HG03457 (cell line): ENCODE measurements at regions not wholly inside any gene's neighbourhood (a gene's known extent, or its start where the extent isn't known, plus 50 kb on each side); places are given as distances from the start of the nearest gene placed in this dataset.

Experiments used
- ATAC-seq: cut with Tn5 transposase; IDR thresholded peaks from one replicate; pipeline ENCODE4 v1.9.1; 2021; ENCODE audit warnings: moderate number of reproducible peaks; ENCODE audit not compliant: unreplicated experiment

DNA sequence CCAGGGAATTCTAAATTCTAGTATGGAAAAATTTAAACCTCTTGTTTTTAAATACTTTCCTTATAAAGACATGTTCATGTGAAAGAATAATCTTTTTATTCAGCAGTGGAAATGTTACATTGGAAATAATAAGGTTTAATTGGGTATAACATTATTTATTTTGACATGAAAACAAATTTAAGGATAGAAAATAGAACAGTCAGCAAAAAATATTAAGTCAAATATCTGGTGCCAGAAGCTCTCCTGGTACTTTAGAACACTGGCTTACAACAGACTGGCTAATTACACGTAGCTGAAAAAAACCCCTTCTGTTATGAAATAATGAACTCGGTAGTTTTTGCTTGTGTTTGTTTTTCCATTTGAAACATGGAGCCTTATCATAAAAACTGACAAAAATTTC lies 447.9 kb downstream of the DSEL start:
- ATAC-seq: no peak

- ATAC-seq: no peak
These were observed 443.4 kb upstream of the CDH19 start for GRCh38 chr18:67047334-67047733.

DNA sequence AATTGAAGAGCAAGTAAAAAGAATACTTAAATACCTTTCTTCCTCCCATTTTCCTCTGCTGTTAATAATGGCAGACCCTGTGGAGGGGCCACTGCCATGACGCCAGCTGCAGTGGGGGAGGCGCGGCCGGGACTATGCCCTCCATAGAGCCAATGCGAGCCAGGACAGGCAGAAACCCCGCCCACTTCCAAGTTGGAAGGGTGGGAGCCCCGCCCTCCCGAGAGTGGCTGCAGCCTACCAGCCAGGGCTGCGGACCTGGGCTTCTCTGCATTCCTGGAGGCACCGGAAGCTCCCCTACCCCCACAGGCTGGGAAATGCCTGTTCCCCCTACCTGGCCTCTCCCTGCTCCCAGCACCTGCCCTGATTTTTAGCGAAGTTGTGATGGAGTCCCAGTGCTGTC lies 439.4 kb upstream of the CDH19 start:
- ATAC-seq: no peak

DNA sequence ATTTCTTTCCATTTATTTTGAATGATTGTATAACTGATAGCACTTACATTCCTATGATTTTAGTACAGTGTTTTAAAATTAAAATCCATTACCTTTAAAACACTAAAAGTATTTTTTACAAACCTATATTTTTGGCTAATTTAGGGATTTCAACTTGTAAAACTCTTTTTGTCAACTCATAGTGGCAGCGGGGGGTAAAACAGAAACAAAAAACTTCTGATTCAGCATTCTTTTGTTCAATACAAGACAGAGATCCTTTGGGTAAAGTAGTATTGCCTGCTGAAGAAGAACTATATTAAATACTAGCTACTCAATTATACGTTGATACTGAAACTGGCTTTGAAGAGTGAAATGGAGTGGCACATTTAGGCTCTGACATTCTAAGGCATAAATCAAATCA lies 437.4 kb upstream of the CDH19 start:
- ATAC-seq: no peak

- no peak for ATAC-seq
These were observed 431.1 kb upstream of the CDH19 start for GRCh38 chr18:67035026-67035425.

- ATAC-seq: no peak
These were observed 419.2 kb upstream of the CDH19 start for GRCh38 chr18:67023059-67023458.

DNA sequence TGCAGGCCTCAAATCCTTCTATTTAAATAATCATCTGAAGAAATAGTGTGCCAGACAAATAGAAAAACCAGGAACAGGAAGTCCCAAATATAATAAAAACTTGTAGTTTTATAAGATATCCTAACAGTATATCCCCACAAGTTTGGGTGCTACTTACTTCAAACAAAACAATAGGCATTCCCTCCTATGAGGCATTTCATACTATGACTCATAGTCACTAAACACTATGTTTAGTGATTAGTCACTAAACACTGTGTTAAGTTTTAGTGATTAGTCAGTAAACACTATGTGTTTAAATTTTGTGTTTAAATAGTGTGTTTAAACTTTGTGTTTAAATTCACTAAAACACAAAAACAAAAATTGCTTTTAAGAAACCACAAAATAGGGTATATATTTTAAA lies 407.0 kb upstream of the CDH19 start:
- no peak for ATAC-seq

DNA sequence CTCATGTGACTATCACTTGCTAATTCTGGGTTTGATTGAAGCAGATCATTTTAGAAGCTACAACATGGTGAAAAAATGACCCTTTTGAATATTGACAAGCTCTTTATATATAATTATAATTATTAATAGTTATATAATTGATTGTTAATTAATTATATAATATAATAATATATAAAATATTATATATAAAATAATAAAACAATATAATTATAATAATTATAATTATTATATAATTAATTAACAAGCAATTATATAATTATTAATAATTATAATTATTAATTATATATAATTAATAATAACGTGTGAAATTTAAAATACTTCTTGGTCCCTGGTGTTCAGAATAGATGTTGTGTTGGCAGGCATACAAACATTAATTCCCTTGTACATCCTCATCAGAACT lies 404.1 kb upstream of the CDH19 start:
- ATAC-seq: no peak

DNA sequence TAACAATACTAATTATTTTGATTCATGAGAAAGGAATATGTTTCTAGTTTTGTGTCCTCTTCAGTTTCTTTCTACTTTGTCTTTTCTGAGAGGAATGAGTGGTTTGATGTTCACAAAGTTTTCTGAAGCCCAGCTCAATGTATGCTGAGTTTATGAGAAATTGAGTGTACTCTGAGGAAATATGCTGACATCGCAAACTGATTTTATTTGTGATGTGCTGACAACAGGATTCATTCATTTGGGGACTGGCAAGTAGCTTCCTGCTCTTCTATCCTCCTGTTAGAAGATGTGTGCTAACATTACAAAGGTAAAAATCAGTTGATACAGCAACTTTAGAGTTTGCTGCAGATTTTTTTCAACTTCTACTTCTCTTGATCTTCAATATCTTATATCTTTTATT lies 403.2 kb upstream of the CDH19 start:
- no peak for ATAC-seq

- no peak for ATAC-seq
These were observed 397.2 kb upstream of the CDH19 start for GRCh38 chr18:67001052-67001451.

DNA sequence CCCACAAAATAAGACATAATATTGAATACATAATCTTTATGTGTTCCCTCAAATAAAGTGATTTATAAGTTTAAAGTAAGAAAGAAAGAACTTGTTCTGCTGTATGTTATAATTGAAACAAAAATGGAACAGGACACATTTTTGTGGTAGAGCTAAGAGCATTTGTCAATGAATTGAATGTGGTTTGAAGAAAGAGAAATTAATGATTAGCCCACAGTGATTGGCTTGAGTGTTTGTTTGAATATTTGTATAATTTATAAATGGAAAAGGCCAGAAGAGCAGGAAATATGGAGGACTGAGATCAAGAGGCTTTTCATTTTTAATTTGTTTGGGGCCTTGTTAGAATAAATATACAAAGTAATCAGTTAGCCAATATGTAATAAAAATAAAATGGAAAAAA lies 395.1 kb upstream of the CDH19 start:
- no peak for ATAC-seq

- no peak for ATAC-seq
These were observed 391.4 kb upstream of the CDH19 start for GRCh38 chr18:66995270-66995669.

GRCh38 chr18:66994790-66995189 lies 390.9 kb upstream of the CDH19 start:
- ATAC-seq: no peak

GRCh38 chr18:66993492-66993891 lies 389.6 kb upstream of the CDH19 start:
- no peak for ATAC-seq

DNA sequence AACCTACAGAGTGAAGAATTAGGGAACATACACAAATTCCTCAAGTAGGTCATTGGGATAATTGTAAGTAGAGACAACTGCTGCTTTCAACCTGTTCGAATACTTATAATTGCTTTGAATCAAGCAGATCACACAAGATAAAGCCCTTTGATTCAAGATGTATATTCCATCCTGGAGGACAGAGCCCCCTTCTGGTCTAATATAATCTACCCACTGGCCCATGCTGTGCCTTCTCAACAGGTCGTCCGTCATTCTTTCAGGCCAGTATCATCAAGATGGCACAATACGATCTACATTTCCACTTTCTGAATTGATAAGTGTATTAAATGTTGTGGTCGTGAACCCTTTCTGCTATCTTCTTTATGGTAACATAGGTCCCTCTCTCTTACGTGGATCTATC lies 387.0 kb upstream of the CDH19 start:
- ATAC-seq: no peak

DNA sequence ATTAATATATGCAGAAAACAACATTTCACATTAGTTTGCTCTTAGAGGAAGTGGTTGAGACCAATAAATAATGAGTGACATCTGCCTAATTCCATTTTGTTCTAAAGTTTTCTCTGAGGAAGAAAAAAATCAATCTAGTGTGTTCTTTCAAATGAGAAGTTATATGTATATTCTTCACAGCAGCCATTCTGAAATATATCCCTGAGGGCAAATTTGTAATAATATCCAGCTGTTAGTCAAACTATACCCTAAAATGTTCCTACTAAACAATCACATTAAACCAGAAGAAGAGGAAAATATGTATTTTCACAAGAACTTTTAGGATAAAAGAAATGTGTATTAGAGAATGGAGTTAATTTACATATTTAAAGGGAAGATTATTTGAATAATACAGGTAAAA lies 375.1 kb upstream of the CDH19 start:
- no peak for ATAC-seq

DNA sequence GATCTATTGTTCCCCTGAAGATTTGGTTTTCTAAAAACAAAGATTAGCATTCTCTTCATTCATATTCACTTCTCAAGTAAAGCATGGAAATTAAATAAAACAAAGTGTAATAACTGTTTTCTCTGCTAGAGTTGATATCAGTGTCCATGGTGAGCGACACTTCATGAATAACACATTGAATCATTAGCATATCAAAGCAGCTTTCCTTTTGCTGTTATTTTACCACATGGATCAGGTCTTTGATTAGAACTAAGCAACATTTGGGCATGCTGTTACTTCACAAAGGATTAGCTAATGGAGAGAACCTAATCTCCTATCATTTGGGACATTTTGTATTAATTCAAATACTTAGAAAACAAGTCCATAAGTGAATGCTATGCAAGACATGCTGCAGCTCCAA lies 368.8 kb upstream of the CDH19 start:
- no peak for ATAC-seq

GRCh38 chr18:66971960-66972359 lies 368.1 kb upstream of the CDH19 start:
- ATAC-seq: no peak

- no peak for ATAC-seq
These were observed 362.3 kb upstream of the CDH19 start for GRCh38 chr18:66966171-66966570.

GRCh38 chr18:66958309-66958708 lies 354.4 kb upstream of the CDH19 start:
- ATAC-seq: no peak

DNA sequence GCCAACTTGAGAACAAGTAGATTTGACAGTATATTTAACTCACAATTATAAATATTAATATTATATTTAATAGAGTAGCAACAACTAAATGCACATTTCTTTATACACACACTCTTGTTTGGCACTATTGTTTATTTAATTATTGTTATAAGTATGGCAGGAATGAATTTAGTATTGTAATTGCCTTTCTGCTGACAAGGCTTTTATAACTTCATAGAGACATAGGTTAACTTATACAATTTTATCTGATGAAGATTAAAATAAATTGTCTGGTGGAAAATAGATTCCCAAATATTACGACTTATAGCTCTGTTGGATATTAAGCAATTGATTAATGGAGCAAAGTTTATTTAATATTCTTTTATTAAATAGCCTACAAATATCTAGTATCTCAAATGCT lies 347.9 kb upstream of the CDH19 start:
- ATAC-seq: no peak

- no peak for ATAC-seq
These were observed 345.5 kb upstream of the CDH19 start for GRCh38 chr18:66949419-66949818.

DNA sequence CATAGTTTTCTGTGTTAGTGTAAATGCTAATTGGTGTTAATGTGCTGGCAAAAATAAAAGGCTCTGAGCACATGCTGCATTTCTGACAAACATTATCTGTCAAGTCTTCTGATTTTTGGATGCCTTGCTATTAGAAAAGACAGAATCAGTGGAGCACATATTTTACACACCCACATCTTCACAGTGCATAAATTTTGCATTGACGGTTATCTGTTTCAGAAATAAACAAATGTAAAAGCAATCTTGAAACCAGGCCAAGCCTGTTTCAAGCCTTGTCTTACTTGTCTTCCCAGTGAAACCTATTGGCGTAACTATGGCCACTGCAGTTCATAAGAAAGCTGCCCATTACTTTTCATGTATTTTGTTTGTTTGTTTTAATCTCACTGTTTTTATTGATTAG lies 333.7 kb upstream of the CDH19 start:
- ATAC-seq: no peak

- no peak for ATAC-seq
These were observed 327.1 kb upstream of the CDH19 start for GRCh38 chr18:66931010-66931409.
